Panc1 (cell line): ENCODE measurements at regions not wholly inside any gene's neighbourhood (a gene's known extent, or its start where the extent isn't known, plus 50 kb on each side); places are given as distances from the start of the nearest gene placed in this dataset.

ENCODE experiments used
- ATAC-seq: fragments of 200-7000 bp; cut with Tn5 transposase; 2 replicates; pipeline ENCODE4 v1.9.1; 2020; ENCODE audit warnings: mild to moderate bottlenecking, moderate library complexity
- BruUV-seq: library from RNA; stranded (reverse); fragments of 400-500 nt; replicated peaks from 2 replicates; lab custom pipeline; 2021; lab: Mats Ljungman, UMichigan
- CTCF ChIA-PET: fragments of 300-600 bp; sonication (Branson Sonifier 250); formaldehyde crosslinking; loops from one replicate; lab custom pipeline; 2022; ENCODE audit warnings: antibody characterized with exemption; lab: Charles Lee
- POLR2A ChIA-PET: fragments of 300-600 bp; sonication (Branson Sonifier 250); formaldehyde crosslinking; loops from one replicate; lab custom pipeline; 2022; ENCODE audit warnings: antibody characterized with exemption; lab: Charles Lee
- DNase-seq: peaks from one replicate; pipeline ENCODE4 v3.0.0-alpha.2; 2010; ENCODE audit warnings: low read depth, low spot score
- H3K27ac ChIP-seq: 2 replicates; pipeline ENCODE4 v1.5.1; 2011; ENCODE audit warnings: mild to moderate bottlenecking, low read length, inconsistent platforms
- H3K27me3 ChIP-seq: fragments of 200-500 bp; sonication (Bioruptor generic); 2 replicates; pipeline ENCODE4 v1.6.0; 2014; ENCODE audit warnings: low read length, inconsistent platforms; ENCODE audit not compliant: control insufficient read depth, insufficient read depth
- H3K36me3 ChIP-seq: fragments of 200-500 bp; sonication (Bioruptor generic); 2 replicates; pipeline ENCODE4 v1.5.1; 2014; ENCODE audit warnings: inconsistent platforms, mild to moderate bottlenecking, low read length, moderate library complexity; ENCODE audit not compliant: control insufficient read depth, insufficient read depth
- H3K4me1 ChIP-seq: 2 replicates; pipeline ENCODE4 v1.5.1; 2011; ENCODE audit warnings: inconsistent platforms, mild to moderate bottlenecking, low read length, moderate library complexity; ENCODE audit not compliant: control insufficient read depth, insufficient read depth
- H3K4me3 ChIP-seq, 2 experiments: 2 replicates each; pipeline ENCODE4 v1.5.1; 2011 to 2012; ENCODE audit warnings: low read depth in 2 of 2, low read length in 2 of 2, mild to moderate bottlenecking in 2 of 2, inconsistent platforms in 1 of 2, moderate library complexity in 1 of 2
- H3K9me3 ChIP-seq: fragments of 200-500 bp; sonication (Bioruptor generic); 2 replicates; pipeline ENCODE4 v1.5.1; 2014; ENCODE audit warnings: low read depth, mild to moderate bottlenecking, inconsistent platforms, low read length, moderate library complexity; ENCODE audit not compliant: control insufficient read depth, insufficient read depth
- POLR2AphosphoS5 ChIP-seq: IDR thresholded peaks from 2 replicates; pipeline ENCODE4 v1.6.1; 2012; ENCODE audit warnings: mild to moderate bottlenecking, low read depth, low read length, moderate library complexity
- REST ChIP-seq, 2 experiments: IDR thresholded peaks; 2 replicates each; pipeline ENCODE4 v1.6.1; 2011 to 2012; ENCODE audit warnings: low read depth in 2 of 2, control low read depth in 1 of 2, low read length in 1 of 2, mild to moderate bottlenecking in 1 of 2, moderate library complexity in 1 of 2; ENCODE audit not compliant: insufficient read depth in 1 of 2
- SIN3A ChIP-seq: IDR thresholded peaks from 2 replicates; pipeline ENCODE4 v1.6.1; 2012; ENCODE audit warnings: low read depth, mild to moderate bottlenecking, low read length, moderate library complexity, borderline replicate concordance; ENCODE audit not compliant: insufficient read depth
- TCF7L2 ChIP-seq: IDR thresholded peaks from 2 replicates; pipeline ENCODE4 v1.6.1; 2011; ENCODE audit warnings: mild to moderate bottlenecking, low read depth, low read length, inconsistent platforms
- in situ Hi-C: cut with HindIII; loops from 2 replicates; pipeline ENCODE4 v1.10.0; 2016; ENCODE audit warnings: low sequenced_read_pairs, low pct_unique_long_range_greater_than_20kb
- intact Hi-C: fragments of 100-400 bp; cut with micrococcal nuclease; formaldehyde crosslinking; loops from one replicate; pipeline ENCODE4 v1.10.0; 2022; ENCODE audit not compliant: unreplicated experiment
- TF ChIP-seq, protein P1 (sequence below): fragments of 450-650 bp; IDR thresholded peaks from 2 replicates; pipeline ENCODE4 v1.5.1; 2017; ENCODE audit warnings: mild to moderate bottlenecking

- Histone ChIP-seq H3K9me3 (no peaks in the 10 kb centered on the region; the same call in 1 of the 2 replicates), H3K27ac (no peak overlapping the region), H3K36me3 (no peaks in the 10 kb centered on the region), H3K4me1 (no peaks in the 10 kb centered on the region), H3K27me3 (no peaks in the 10 kb centered on the region), H3K4me3 (no peak overlapping the region)
- intact Hi-C loops (no loop called here), in situ Hi-C loops (no loop called here)
- ATAC-seq: no peak
- POLR2A ChIA-PET: no interaction called here
- BruUV-seq: no TSS peak
- no peak for DNase-seq
- TF ChIP-seq POLR2AphosphoS5 (no peak), TCF7L2 (no peak), SIN3A (no peak), REST (IDR thresholded peaks at IDR 0.05; ENCODE audit: insufficient read depth in 1 of 2, low read depth in 2 of 2, low read length in 1 of 2) (no peak)
- CTCF ChIA-PET: no interaction called here
Measured at GRCh38 chr3:53411371-53411770, 64.0 kb upstream of the DCP1A start.

- BruUV-seq: no TSS peak
- ATAC-seq (no peak), DNase-seq (no peak)
- H3K9me3 ChIP-seq: no peaks in the 10 kb centered on the region; the same call in 1 of the 2 replicates
- no peak for TF ChIP-seq REST (IDR thresholded peaks at IDR 0.05; ENCODE audit: insufficient read depth in 1 of 2, low read depth in 2 of 2, low read length in 1 of 2)
- TF ChIP-seq, protein P1, sequence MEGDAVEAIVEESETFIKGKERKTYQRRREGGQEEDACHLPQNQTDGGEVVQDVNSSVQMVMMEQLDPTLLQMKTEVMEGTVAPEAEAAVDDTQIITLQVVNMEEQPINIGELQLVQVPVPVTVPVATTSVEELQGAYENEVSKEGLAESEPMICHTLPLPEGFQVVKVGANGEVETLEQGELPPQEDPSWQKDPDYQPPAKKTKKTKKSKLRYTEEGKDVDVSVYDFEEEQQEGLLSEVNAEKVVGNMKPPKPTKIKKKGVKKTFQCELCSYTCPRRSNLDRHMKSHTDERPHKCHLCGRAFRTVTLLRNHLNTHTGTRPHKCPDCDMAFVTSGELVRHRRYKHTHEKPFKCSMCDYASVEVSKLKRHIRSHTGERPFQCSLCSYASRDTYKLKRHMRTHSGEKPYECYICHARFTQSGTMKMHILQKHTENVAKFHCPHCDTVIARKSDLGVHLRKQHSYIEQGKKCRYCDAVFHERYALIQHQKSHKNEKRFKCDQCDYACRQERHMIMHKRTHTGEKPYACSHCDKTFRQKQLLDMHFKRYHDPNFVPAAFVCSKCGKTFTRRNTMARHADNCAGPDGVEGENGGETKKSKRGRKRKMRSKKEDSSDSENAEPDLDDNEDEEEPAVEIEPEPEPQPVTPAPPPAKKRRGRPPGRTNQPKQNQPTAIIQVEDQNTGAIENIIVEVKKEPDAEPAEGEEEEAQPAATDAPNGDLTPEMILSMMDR: no peak
- TF ChIP-seq SIN3A: no peak
- TF ChIP-seq TCF7L2: no peak
- CTCF ChIA-PET: no interaction called here
- no peaks in the 10 kb centered on the region for H3K36me3 ChIP-seq
- H3K4me3 ChIP-seq: no peak overlapping the region
- in situ Hi-C loops (no loop called here), intact Hi-C loops (no loop called here)
- no peaks in the 10 kb centered on the region for H3K4me1 ChIP-seq
- no peaks in the 10 kb centered on the region for H3K27me3 ChIP-seq
- POLR2A ChIA-PET: no interaction called here
- no peak overlapping the region for H3K27ac ChIP-seq
Measured at GRCh38 chr3:53412953-53413352, 65.6 kb upstream of the DCP1A start.
